RPMI8226 (cell line): ENCODE measurements at regions not wholly inside any gene's neighbourhood (a gene's known extent, or its start where the extent isn't known, plus 50 kb on each side); places are given as distances from the start of the nearest gene placed in this dataset.
"Not testable (repeated sequence)": the region's sequence is repeated elsewhere in the genome, so short reads cannot be mapped to it uniquely, and the experiment has no call there.

ENCODE experiments used
- DNase-seq: peaks from one replicate; pipeline ENCODE4 v3.0.0-alpha.2; 2015

- no peak for DNase-seq
Observed at GRCh38 chr10:117457071-117457810, 82.0 kb upstream of the PDZD8 start.

GRCh38 chr10:117455346-117455745, 80.1 kb upstream of the PDZD8 start:
- DNase-seq: no peak

GRCh38 chr10:117454502-117454901, 79.3 kb upstream of the PDZD8 start:
- no peak for DNase-seq

GRCh38 chr10:117453484-117453883, 78.2 kb upstream of the PDZD8 start:
- DNase-seq: not testable (repeated sequence)

- no peak for DNase-seq
Observed at GRCh38 chr10:117450940-117451339, 75.7 kb upstream of the PDZD8 start.

GRCh38 chr10:117449636-117450035, 74.4 kb upstream of the PDZD8 start:
- peak; percentile 12 for DNase-seq

GRCh38 chr10:117448802-117449201, 73.6 kb upstream of the PDZD8 start:
- DNase-seq: no peak

- no peak for DNase-seq
Observed at GRCh38 chr10:117445992-117446391, 70.8 kb upstream of the PDZD8 start.

- no peak for DNase-seq
Observed at GRCh38 chr10:117444497-117445040, 69.3 kb upstream of the PDZD8 start.

- DNase-seq: no peak
Observed at GRCh38 chr10:117443686-117444041, 68.4 kb upstream of the PDZD8 start.

- DNase-seq: peak; percentile 63
Observed at GRCh38 chr10:117442944-117443685, 67.9 kb upstream of the PDZD8 start.

- no peak for DNase-seq
Observed at GRCh38 chr10:117442521-117442920, 67.3 kb upstream of the PDZD8 start.

GRCh38 chr10:117441812-117442443, 66.7 kb upstream of the PDZD8 start:
- DNase-seq: peak; percentile 81

- DNase-seq: no peak
Observed at GRCh38 chr10:117441361-117441760, 66.1 kb upstream of the PDZD8 start.

GRCh38 chr10:117439243-117439912, 64.1 kb upstream of the PDZD8 start:
- no peak for DNase-seq

GRCh38 chr10:117432866-117433265, 57.6 kb upstream of the PDZD8 start:
- DNase-seq: no peak

- DNase-seq: peak; percentile 20
Observed at GRCh38 chr10:117431160-117431559, 55.9 kb upstream of the PDZD8 start.

GRCh38 chr10:117430535-117430934, 55.3 kb upstream of the PDZD8 start:
- not testable (repeated sequence) for DNase-seq

GRCh38 chr10:117429643-117430265, 54.5 kb upstream of the PDZD8 start:
- peak; percentile 8 for DNase-seq

- DNase-seq: no peak
Observed at GRCh38 chr10:117427356-117427755, 52.1 kb upstream of the PDZD8 start.

- no peak for DNase-seq
Observed at GRCh38 chr10:117425974-117426566, 50.8 kb upstream of the PDZD8 start.
